A673 (cell line): ENCODE measurements at regions not wholly inside any gene's neighbourhood (a gene's known extent, or its start where the extent isn't known, plus 50 kb on each side); places are given as distances from the start of the nearest gene placed in this dataset.

Experiments
- CTCF ChIP-seq: fragments of 300-800, 200-600 bp; sonication (generic); conservative IDR thresholded peaks from 2 replicates; pipeline ENCODE4 v1.5.1; 2017; ENCODE audit warnings: low read depth, mild to moderate bottlenecking, antibody characterized with exemption, low read length, moderate library complexity, mixed read lengths
- EZH2 ChIP-seq: fragments of 200-600 bp; sonication (generic); IDR thresholded peaks from 2 replicates; pipeline ENCODE4 v1.6.1; 2017; ENCODE audit warnings: borderline replicate concordance, low read depth, mild to moderate bottlenecking, mixed read lengths, antibody characterized with exemption, low read length; ENCODE audit not compliant: poor library complexity, severe bottlenecking

- TF ChIP-seq CTCF (no peak), EZH2 (no peak)
Measured at GRCh38 chr12:58064666-58065065, 123.3 kb downstream of the ATP23 start.
